RKO (cell line): ENCODE measurements at regions not wholly inside any gene's neighbourhood (a gene's known extent, or its start where the extent isn't known, plus 50 kb on each side); places are given as distances from the start of the nearest gene placed in this dataset.

Source experiments
- DNase-seq: peaks from one replicate; pipeline ENCODE4 v3.0.0-alpha.2; 2016; ENCODE audit warnings: low spot score

DNA sequence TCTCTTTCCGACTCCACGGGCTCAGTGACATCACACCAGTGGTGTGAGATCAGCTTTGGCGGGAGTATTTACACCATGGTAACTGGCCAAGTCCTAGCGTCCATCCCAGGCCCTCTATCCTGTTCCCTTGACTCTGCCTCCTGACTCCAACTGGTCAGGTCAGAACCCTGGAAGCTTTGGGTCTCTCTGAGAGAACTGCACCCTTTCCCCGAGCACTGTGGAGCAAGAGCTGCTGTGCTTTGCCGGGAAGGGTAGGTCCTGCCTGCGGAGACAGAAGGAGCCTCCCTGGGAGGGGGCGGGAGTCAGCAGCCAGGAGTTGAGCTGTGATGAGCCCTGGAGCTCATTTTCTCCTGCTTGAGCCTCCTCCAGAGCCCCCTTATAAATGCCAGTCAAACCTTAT, 212.1 kb upstream of the TNRC6C start:
- DNase-seq = no peak

- no peak for DNase-seq
These were observed 211.5 kb upstream of the TNRC6C start for GRCh38 chr17:77746896-77747554.

DNA sequence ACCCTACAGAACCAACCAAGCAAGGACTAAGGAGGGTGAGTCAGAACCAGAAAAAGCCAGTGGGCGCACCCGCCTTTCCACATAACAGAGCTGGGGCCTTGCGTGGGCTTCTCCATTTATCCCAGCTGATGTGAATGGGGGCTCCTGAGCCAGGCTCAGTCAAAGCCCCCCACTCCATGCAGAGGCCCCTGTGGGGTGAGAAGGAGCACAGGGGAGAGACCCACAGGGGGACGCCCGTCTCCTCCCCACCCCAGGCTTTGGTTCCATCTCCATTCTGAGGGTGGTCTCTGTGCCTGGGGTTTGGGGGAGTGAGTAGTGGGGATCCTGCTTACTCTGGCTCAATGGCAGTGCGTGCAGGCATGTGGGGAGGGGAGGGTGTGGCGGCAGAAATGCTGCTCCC, 210.1 kb upstream of the TNRC6C start:
- DNase-seq = no peak

GRCh38 chr17:77749321-77749751, 209.2 kb upstream of the TNRC6C start:
- no peak for DNase-seq

- no peak for DNase-seq
These were observed 208.5 kb upstream of the TNRC6C start for GRCh38 chr17:77749989-77750388.

DNA sequence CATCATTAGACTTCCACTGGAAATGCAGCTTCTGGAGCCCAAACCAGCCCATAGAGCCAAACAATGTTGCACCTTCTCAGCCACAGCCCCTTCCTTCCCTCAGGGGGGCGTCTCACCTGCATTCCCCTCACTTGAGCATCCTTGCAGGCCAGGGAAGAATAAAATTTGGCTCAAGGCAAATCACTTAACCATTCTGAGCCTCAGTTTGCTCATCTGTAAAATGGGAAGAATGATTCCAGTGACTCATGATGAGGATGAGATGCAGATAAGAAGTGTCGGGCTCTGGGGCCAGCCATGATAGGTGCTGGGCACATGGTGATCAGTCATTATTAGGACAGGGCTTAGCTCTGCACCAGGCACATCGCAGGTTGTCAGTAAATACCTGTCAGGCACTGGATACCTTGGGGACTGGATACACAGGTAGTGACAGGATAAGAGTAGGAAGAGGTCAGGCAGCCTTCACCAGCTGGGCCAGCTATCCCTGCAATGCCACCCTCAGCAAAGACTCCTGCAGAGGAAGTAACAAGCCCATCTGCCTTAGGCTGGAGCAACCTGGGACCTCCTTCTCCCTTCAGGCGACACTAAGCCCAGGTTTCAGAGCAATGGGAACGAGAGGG, 208.0 kb upstream of the TNRC6C start:
- no peak for DNase-seq

DNA sequence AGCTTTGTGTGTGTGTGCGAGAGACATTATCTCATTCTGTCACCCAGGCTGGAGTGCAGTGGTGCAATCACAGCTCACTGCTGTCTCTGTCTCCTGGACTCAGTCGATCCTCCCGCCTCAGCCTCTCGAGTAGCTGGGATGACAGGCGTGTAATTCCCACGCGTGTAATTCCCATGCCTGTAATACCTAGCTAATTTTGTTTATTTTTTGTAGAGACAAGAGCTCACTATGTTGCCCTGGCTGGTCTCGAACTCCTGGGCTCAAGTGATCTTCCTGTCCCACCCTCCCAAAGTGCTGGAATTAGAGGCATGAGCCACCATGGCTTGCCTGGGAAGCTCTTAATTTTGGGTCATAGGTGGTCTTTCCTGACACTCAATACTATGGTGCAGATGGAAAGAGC, 205.3 kb upstream of the TNRC6C start:
- DNase-seq = no peak

DNA sequence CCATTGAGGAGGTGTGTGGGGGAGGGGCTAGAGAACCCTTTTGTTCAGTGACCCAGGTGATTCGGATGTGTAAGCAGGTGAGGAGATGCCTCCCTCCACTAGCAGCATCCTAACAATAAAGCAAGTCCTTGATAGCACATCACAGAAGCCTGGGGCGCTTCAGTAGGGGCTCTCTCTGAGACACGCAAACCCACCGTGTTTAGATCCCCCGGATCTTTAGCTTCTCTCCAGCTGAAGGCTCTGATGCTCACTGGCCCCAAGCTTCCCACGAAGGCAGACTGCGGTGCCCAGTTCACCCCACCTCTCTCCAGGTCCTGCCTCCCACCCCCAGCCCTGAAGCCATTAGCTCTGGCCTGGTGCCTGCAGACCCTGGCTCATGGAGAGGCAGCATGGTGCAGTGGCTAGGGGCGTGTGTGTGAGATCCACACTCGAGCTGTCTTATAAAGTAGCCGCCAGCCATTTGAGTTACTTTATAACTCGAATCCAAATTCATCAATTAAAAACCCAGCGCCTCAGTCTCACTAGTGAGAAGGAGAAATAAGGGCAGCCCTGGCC, 204.7 kb upstream of the TNRC6C start:
- no peak for DNase-seq

DNA sequence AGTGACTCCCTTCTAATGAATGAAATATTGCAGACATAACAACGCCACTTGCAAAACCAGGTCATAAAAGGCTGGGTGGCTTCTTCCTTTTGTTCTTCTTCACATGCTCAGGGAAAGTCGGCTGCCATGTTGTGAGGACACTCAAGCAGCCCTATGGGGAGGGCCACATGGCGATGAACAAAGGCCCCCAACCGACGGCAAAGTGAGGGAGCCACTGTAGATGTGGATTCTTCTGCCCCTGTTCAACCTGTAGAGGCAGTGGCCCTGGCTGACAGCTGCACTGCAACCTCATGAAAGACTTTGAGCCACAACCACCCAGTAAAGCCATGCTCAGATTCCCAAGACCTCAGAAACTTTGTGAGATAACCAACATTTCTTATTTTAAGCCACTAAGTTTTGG, 203.5 kb upstream of the TNRC6C start:
- no peak for DNase-seq

GRCh38 chr17:77755410-77755963, 203.0 kb upstream of the TNRC6C start:
- DNase-seq = peak; percentile 25

- no peak for DNase-seq
These were observed 202.5 kb upstream of the TNRC6C start for GRCh38 chr17:77756028-77756427.

GRCh38 chr17:77756846-77757560, 201.5 kb upstream of the TNRC6C start:
- no peak for DNase-seq

DNA sequence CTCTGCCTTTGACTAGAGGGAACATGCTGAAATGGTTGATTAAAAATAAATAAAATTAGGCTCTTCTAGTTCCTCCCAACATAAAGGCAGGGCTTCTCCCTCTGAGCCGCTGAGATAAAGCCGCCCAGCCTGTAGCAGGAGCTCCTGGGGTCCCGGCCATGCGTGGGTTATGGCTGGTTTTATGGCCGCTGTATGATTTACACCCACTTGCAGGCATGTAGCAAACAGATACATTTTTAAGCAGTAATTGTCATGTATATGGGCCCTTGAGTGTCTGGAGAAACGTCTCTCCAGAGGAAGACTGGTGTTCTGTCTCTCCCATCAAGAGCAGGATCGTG, 201.0 kb upstream of the TNRC6C start:
- DNase-seq = no peak

- DNase-seq = no peak
These were observed 195.5 kb upstream of the TNRC6C start for GRCh38 chr17:77763023-77763422.

DNA sequence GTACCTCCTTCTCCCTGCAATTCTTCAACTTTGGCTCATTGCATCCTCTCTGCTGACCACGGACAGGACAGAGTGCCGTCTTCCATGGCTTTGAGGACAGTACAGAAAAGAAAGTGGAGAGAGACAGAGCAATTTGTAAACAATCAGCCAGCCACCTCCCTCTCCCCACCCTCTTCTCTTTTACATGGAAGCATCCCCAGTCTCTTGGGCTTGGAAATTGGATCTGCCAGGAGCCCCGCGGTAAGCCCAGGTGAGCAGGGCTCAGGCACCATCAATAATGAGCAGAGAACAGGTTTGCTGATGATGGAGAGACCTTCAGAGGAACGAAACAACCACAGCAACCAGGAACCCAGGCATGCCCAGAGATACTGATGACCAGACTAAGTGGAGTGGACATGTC, 194.9 kb upstream of the TNRC6C start:
- DNase-seq = no peak

- DNase-seq = no peak
These were observed 193.2 kb upstream of the TNRC6C start for GRCh38 chr17:77765292-77765691.

DNA sequence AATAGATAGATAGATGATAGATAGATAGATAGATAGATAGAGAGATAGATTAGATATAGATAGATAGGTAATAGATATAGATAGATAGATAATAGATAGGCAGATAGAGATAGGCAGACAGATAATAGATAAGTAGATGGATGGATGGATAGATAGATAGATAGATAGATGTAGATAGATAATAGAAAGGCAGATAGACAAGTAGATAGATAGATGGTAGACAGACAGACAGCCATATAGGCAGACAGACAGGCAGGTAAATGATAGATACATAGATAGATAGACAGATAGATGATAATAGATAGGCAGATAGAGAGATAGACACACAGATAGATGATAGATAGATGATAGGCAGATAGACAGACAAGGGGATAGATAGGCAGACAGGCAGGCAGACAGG, 191.4 kb upstream of the TNRC6C start:
- no peak for DNase-seq

GRCh38 chr17:77768248-77768852, 190.2 kb upstream of the TNRC6C start:
- DNase-seq = no peak

GRCh38 chr17:77769215-77769614, 189.3 kb upstream of the TNRC6C start:
- no peak for DNase-seq

- no peak for DNase-seq
These were observed 188.7 kb upstream of the TNRC6C start for GRCh38 chr17:77769762-77770161.

DNA sequence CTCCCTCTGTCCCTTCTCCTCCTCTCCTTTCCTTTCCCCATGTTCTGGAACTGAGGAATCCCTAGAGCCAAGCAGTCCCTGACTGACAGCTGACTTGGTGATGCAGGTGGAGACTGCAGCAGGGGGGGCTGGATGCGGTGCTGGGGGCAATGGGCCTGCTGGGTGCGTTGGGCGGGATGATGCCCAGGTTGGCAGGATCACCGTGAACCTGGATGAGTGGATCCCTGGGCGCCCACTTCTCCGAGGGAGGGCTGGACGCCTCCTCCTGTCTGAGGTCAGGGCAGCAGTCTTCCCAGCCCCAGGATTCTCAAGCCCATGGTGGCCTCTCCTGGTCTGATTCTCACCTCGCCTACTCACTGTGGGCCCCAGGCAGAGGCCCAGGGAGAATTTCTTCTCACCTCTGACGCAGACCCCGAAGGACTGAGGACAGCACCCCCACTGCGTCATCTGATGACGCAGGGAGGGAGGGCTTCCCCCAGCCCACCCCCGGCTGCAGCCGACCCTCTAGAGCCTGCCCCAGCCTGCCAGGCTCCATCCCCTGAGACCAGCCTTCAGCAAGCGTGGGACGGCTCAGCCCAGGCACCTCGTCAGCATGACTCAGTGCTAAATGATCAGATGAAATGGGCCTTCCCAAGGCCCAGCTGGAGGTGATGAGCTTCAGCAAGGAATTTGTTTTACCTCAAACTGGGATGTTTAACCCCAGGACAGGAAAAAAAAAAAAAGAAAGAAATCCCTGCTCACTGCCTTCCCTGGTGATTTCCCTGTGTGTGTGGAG, 188.0 kb upstream of the TNRC6C start:
- peak; percentile 26 for DNase-seq

GRCh38 chr17:77771145-77771544, 187.4 kb upstream of the TNRC6C start:
- DNase-seq = no peak
